Epidermal melanocyte (primary cell): ENCODE measurements at regions not wholly inside any gene's neighbourhood (a gene's known extent, or its start where the extent isn't known, plus 50 kb on each side); places are given as distances from the start of the nearest gene placed in this dataset.

Experiments used
- DNase-seq: peaks from one replicate; pipeline ENCODE4 v3.0.0; 2011; ENCODE audit warnings: low spot score; ENCODE audit not compliant: insufficient read length

DNA sequence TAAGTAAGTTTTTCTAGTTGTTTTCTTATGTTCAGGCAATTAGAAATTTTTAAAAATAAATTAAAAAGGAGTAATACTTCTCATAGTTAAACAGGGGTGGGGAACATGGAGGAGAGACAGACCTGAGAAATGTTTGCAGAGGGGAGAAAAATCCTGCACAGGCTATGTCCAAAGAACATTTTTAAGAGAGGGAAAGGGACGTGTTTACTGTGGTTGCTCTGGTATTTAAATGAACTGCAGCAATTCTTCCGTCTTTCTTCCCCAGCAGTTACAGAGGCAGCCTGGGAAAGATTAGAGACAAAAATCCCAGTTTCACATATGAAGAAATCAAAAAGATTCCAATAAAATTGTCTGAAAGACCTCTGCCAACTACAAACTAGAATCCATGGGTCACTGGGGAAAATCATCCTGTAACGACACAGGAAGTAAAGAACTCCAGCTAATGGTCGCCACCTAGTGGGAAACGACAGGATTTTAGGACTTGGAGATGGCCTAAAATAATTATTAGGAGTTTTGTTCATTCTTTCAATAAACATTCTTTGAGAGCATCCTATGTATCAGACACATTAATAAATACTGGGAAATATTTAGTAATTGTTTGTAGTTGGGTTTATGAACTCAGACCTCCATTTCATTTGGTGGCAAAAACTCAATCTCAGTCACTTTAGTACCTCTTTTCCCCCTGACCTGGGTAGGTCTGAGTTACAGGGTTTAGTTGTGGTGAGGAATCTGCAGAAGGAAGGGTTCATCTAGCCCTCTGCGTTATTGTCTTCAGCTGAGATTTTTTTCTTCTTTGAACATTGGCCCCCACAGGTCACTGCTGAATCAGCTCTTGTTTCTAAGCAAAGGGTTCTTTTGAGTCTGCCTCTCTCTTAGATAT is 69.9 kb upstream of the GOLIM4 start:
- DNase-seq, result peak; percentile 30

DNA sequence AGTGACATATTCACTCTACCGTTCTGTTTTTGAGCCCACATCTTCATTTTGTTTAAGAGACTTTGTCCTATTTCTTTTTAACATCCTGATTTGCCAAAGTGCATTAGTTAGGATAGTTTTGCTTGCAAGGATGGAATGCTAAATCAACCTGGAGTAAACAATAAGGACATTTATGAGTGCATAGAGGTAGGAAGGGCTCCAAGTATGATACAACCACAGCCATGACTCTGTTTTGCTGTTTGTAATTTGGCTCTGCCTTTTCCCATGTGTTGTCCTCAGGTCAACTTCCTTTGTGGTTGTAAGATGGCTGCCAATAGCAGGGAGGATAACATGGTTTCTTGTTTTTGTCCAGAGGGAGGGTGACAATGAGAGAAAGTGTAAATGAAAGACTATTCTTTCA is 66.4 kb upstream of the GOLIM4 start:
- no peak for DNase-seq

DNA sequence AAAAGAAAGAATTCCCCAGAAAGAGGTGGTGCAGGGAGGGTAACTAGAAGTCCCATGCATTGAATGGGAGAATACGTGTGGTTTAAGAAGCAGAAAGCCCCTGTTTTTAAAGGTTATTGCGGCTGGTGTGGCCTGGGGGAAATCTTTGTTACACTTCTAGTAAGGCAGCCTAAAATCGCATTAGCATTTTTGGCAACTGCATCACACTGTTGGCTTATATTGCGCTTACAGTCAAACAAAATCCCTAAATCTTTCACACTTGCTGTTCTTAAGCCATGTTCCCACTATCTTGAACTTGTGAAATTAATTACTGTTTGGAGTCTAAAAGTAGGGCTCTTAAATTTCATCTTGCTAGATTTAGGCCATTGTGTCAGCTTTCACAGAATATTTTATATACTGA is 66.0 kb upstream of the GOLIM4 start:
- DNase-seq, result no peak

DNA sequence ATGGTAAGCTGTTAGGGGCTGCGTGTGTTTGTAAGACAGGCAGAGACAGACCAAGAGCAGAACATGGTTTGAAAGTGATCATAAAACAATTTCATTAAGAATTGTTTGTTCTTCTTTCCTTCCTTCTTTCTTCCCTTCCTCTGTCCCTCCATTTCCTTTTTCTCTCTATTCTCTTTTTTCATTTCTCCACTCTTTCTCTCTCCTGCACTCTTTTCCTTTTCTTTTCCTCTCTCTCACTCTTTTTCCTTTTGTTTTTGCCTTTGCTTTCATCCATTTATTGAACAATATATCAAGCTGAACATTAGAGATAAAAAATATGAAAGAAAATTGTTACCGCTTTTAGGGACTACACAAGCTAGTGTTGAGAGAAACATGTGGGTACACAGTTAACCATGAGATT is 62.2 kb upstream of the GOLIM4 start:
- DNase-seq, result no peak

DNA sequence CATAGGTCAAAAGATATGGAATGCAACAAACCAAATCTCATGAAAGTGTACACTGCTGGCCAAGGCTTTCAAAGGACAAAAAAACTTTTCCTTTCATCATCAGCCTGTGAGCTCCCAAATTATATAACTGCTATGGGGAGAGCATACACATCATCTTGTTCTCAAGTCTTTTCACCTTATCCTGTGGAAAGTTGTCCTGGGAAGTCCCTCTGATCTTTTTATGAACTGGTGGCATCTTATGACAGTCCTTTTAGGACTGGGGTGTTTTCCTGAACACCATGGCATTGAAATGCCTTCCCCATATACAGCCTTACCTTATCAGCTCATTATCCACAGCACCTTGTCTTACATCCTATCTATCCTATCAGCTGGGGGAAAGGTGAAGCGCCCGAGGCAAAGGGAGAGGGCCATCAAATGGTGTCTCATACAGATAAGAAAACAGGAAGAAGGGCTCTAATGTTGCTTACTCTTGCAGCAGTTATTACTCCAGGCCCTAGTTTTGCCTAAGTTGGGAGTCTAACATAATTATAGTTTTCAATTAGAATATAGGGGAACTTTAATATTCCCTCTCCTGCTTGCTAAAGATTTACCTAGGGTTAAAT is 61.5 kb upstream of the GOLIM4 start:
- no peak for DNase-seq

DNA sequence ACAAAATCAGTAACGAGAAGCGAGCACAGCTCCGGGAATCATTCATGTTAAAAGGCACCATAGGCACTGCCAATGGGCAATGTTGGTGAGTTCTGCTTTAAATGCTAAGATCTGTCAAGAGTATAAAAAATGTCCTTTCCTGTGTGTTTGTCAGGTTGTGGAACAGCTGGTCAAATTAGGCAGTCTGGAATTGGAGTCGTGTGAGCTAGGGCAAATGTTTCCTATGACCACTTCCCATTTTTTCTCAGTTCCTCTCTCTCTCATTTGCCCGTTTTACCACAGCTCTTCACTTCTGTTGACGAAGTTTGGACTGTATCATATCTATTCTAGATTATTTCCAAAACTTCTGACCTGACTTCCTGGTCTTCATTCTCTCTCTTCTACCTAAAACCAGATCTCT is 60.8 kb upstream of the GOLIM4 start:
- DNase-seq, result no peak

DNA sequence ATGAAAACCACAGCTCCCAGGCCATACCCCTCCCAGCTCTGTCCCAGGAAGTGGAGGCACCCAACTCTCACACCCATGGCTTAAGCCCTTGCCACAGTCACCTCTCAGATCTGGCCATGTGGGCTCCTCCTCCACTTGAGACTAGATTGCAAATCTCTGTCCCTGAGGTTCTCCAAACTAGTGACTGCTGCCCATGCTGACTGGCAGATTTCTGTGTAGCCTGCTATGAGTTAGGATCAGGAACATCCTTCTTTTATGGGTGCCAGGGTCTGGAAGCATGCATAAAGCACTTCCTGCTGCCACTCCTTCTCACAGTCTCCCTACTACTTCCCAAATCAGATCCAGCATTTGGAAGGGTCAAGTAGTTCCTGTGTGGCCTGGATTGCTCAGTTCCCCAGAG is 59.6 kb upstream of the GOLIM4 start:
- no peak for DNase-seq

DNA sequence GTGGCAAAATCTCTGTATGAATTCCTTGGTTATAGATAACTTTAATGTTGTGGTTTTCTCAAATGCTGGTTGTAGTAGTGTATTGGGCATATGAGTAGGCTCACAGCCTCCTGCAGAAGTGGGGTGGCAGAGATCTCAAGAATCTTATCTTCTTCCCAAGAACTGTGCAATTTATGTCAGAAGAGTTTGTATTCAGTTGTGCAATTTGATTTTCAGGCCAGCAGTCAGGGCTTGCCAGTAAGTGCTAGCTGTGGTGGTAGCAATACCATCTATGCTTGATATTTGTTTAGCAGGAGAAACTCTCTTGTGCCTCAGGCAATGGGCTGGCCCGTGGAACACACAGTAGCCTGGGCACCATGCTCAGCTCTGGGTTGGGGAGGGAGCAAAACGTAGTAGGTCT is 58.4 kb upstream of the GOLIM4 start:
- DNase-seq, result no peak

DNA sequence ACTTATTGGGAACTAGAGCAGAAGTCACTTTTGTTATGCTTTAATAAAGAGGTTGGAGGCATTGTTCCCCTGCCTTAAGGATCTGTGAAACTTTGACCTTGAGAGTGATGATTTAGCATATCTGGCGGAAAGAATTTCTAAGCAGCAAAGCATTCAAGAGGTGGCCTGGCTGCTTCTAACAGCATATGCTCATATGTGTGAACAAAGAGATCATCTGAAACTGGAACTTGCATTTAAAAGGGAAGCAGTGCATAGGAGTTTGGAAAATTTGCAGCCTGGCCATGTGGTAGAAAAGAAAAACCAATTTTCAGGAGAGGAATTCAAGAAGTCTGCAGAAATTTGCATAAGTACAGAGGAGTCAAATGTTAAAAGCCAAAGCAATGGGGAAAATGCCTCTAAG is 56.4 kb upstream of the GOLIM4 start:
- no peak for DNase-seq
